K562 (cell line): ENCODE measurements at regions not wholly inside any gene's neighbourhood (a gene's known extent, or its start where the extent isn't known, plus 50 kb on each side); places are given as distances from the start of the nearest gene placed in this dataset.

ENCODE experiments used
- ATAC-seq: fragments of 200-7000 bp; cut with Tn5 transposase; 3 replicates; pipeline ENCODE4 v1.9.1; 2020; ENCODE audit warnings: moderate library complexity
- BruUV-seq: library from RNA; stranded (reverse); fragments of 400-500 nt; replicated peaks from 2 replicates; lab custom pipeline; 2021; lab: Mats Ljungman, UMichigan
- CTCF ChIA-PET: fragments of 300-600 bp; formaldehyde crosslinking; extraction: SDS; loops from one replicate; lab custom pipeline; 2021; ENCODE audit warnings: low intra/inter-chr PET ratio; lab: Yijun Ruan, JAX
- POLR2A ChIA-PET: fragments of 300-600, 350-650 bp; sonication (Branson Sonifier 250); formaldehyde crosslinking; extraction: SDS; loops from one replicate; lab custom pipeline; 2021; ENCODE audit warnings: antibody characterized with exemption, inconsistent platforms; lab: Yijun Ruan, JAX
- DNase-seq, 4 experiments: peaks; one replicate each; pipeline versions ENCODE4 v3.0.0 to v3.0.0-alpha.2; 2011 to 2018; ENCODE audit warnings: low spot score in 3 of 4, mixed read lengths in 3 of 4; ENCODE audit errors: extremely low read depth in 1 of 4
- FAIRE-seq: peaks from 2 replicates; lab custom pipeline; 2011; peaks lifted over from hg19 to GRCh38; lab: Jason Lieb, UNC
- H2AFZ ChIP-seq: 2 replicates; pipeline ENCODE4 v1.6.0; 2011; ENCODE audit warnings: low read depth, low read length, control low read depth, inconsistent platforms
- H3K27ac ChIP-seq: fragments of 200-600 bp; 3 replicates; pipeline ENCODE4 v1.8.0; 2011; ENCODE audit warnings: low read depth, mild to moderate bottlenecking, control low read depth, inconsistent platforms, low read length, moderate library complexity, mixed read lengths; ENCODE audit errors: extremely low read depth
- H3K27me3 ChIP-seq, 2 experiments: fragments of 300-600 bp in 1 of 2; 2 replicates in 1 of 2; 3 replicates in 1 of 2; pipeline versions ENCODE4 v1.6.0 to v1.8.0; 2011; ENCODE audit warnings: inconsistent platforms in 2 of 2, low read length in 2 of 2, mild to moderate bottlenecking in 1 of 2, mixed read lengths in 1 of 2, moderate library complexity in 1 of 2; ENCODE audit not compliant: control insufficient read depth in 2 of 2, insufficient read depth in 2 of 2
- H3K36me3 ChIP-seq: fragments of 300-600 bp; 3 replicates; pipeline ENCODE4 v1.8.0; 2011; ENCODE audit warnings: mild to moderate bottlenecking, low read length, inconsistent platforms; ENCODE audit not compliant: control insufficient read depth, insufficient read depth
- H3K4me1 ChIP-seq, 2 experiments: fragments of 200-600 bp in 1 of 2; replicated peaks in 1 of 2; 2 replicates in 1 of 2; 3 replicates in 1 of 2; pipeline versions ENCODE4 v1.5.1 to v1.8.0; 2011; ENCODE audit warnings: inconsistent platforms in 2 of 2, low read length in 2 of 2, mild to moderate bottlenecking in 1 of 2, mixed read lengths in 1 of 2, moderate library complexity in 1 of 2; ENCODE audit not compliant: control insufficient read depth in 2 of 2, insufficient read depth in 2 of 2
- H3K4me2 ChIP-seq: 2 replicates; pipeline ENCODE4 v1.6.1; 2011; ENCODE audit warnings: low read length, control low read depth, inconsistent platforms, mixed read lengths; ENCODE audit not compliant: insufficient read depth
- H3K4me3 ChIP-seq: fragments of 200-600 bp; sonication (generic), shearing (Covaris generic); 2 replicates; pipeline ENCODE4 v1.5.1; 2016; ENCODE audit warnings: control low read depth, inconsistent platforms
- H3K79me2 ChIP-seq: fragments of 200-600 bp; 3 replicates; pipeline ENCODE4 v1.8.0; 2011; ENCODE audit warnings: low read length, inconsistent platforms; ENCODE audit not compliant: control insufficient read depth, insufficient read depth
- H3K9ac ChIP-seq, 2 experiments: 2 replicates each; pipeline versions ENCODE4 v1.6.0 to v1.6.1; 2011; ENCODE audit warnings: low read depth in 2 of 2, low read length in 2 of 2, control low read depth in 1 of 2, inconsistent platforms in 1 of 2, mild to moderate bottlenecking in 1 of 2, mixed read lengths in 1 of 2; ENCODE audit not compliant: insufficient read depth in 1 of 2
- H3K9me1 ChIP-seq: one replicate; pipeline ENCODE4 v1.6.0; 2011; ENCODE audit warnings: inconsistent platforms, mild to moderate bottlenecking, low read length, moderate library complexity; ENCODE audit not compliant: control insufficient read depth, insufficient read depth
- H3K9me3 ChIP-seq: replicated peaks from 2 replicates; pipeline ENCODE4 v1.5.1; 2011; ENCODE audit warnings: low read depth, low read length, inconsistent platforms; ENCODE audit not compliant: control insufficient read depth, insufficient read depth
- H4K20me1 ChIP-seq: replicated peaks from 2 replicates; pipeline ENCODE4 v1.6.1; 2011; ENCODE audit warnings: low read length, inconsistent platforms, mixed read lengths; ENCODE audit not compliant: control insufficient read depth, insufficient read depth
- CC2D1A ChIP-seq: fragments of 450-650 bp; IDR thresholded peaks from 2 replicates; pipeline ENCODE4 v1.6.1; 2017; ENCODE audit warnings: mild to moderate bottlenecking
- DEAF1 ChIP-seq: fragments of 450-650 bp; formaldehyde crosslinking; IDR thresholded peaks from 2 replicates; pipeline ENCODE4 v1.4.0; 2020; ENCODE audit warnings: mild to moderate bottlenecking, moderate library complexity
- PHF20 ChIP-seq: fragments of 450-650 bp; IDR thresholded peaks from 2 replicates; pipeline ENCODE4 v1.6.1; 2018; ENCODE audit not compliant: partially characterized antibody
- RBM14 ChIP-seq: fragments of 200-400 bp; formaldehyde crosslinking; IDR thresholded peaks from 2 replicates; pipeline ENCODE4 v1.6.1; 2018; ENCODE audit warnings: low read depth, mild to moderate bottlenecking, low read length, moderate library complexity, borderline replicate concordance; ENCODE audit not compliant: insufficient read depth
- RBM25 ChIP-seq: fragments of 200-400 bp; formaldehyde crosslinking; IDR thresholded peaks from 2 replicates; pipeline ENCODE4 v1.6.1; 2018; ENCODE audit warnings: low read length, low read depth, moderate library complexity; ENCODE audit not compliant: severe bottlenecking
- REST ChIP-seq, 2 experiments: fragments of 450-650 bp; formaldehyde crosslinking in 1 of 2; IDR thresholded peaks; 2 replicates each; pipeline versions ENCODE4 v1.4.0 to v1.6.1; 2014 to 2020; ENCODE audit warnings: mild to moderate bottlenecking in 2 of 2, borderline replicate concordance in 1 of 2, low read depth in 1 of 2
- SMC3 ChIP-seq: conservative IDR thresholded peaks from 2 replicates; pipeline ENCODE4 v1.6.1; 2011; ENCODE audit warnings: low read depth, low read length, improper control_type of control experiment; ENCODE audit not compliant: insufficient read depth
- WGBS: fragments of 100-300 bp; shearing (Covaris generic); methylation state at CpG from one replicate; pipeline ENCODE4 v1.1.6; 2016; ENCODE audit warnings: low coverage, mixed read lengths; ENCODE audit not compliant: insufficient coverage; ENCODE audit errors: missing lambda C conversion rate; 5-methylcytosine and 5-hydroxymethylcytosine counted together
- in situ Hi-C: fragments of 300-500 bp; cut with MboI; formaldehyde crosslinking; loops from 4 replicates; pipeline ENCODE4 v1.15.0; 2018; ENCODE audit warnings: inconsistent platforms, mixed read lengths
- intact Hi-C: fragments of 100-400 bp; cut with micrococcal nuclease; formaldehyde crosslinking; loops from 2 replicates; pipeline ENCODE4 v1.14.2; 2022
- TF ChIP-seq, protein P1 (sequence below), 3 experiments: IDR thresholded peaks in 2 of 3; conservative IDR thresholded peaks in 1 of 3; 2 replicates each; pipeline ENCODE4 v1.5.1; 2011 to 2012; ENCODE audit warnings: low read length in 3 of 3, mild to moderate bottlenecking in 3 of 3, control low read depth in 2 of 3, improper control_type of control experiment in 1 of 3, inconsistent platforms in 1 of 3, low read depth in 1 of 3, mixed read lengths in 1 of 3, moderate library complexity in 1 of 3; ENCODE audit not compliant: insufficient read depth in 2 of 3

GRCh38 chr2:30072250-30072842, 74.5 kb upstream of the YPEL5 start:
- Histone ChIP-seq H2AFZ (no peak overlapping the region), H3K4me2 (no peak overlapping the region), H3K4me3 (no peak overlapping the region), H3K27me3 (peaks cover 3 to 18% of the 10 kb centered on the region in 2 experiments; a peak in 3 of 5 replicates), H4K20me1 (peaks cover 2% of the 10 kb centered on the region; the same call in 1 of the 2 replicates), H3K9me3 (no peaks in the 10 kb centered on the region), H3K9ac (no peak overlapping the region), H3K79me2 (no peaks in the 10 kb centered on the region), H3K36me3 (no peaks in the 10 kb centered on the region), H3K27ac (no peak overlapping the region), H3K9me1 (no peaks in the 10 kb centered on the region), H3K4me1 (no peaks in the 10 kb centered on the region)
- in situ Hi-C loops: loop anchor here (25.0 kb wide), 1 partner anchor 1110 kb away; no protein-coding TSS in a partner anchor
- no TSS peak for BruUV-seq
- ChIA-PET CTCF (interaction anchor here (0.5 to 1.8 kb wide), 2 partner anchors 149 to 151 kb away, joined by 3 to 7 read pairs; partner anchors contain the start of gene ALK), POLR2A (interaction anchor here (0.6 to 0.7 kb wide), 2 partner anchors 26 to 648 kb away, joined by 3 to 4 read pairs; no protein-coding TSS in a partner anchor)
- ATAC-seq: peak; percentile 100
- WGBS: 4% methylated on average over 10 of the region's 10 CpGs
- DNase-seq: peak; percentile 57 to 80 (median 63)
- intact Hi-C loops: loop anchor here (1.0 to 10.0 kb wide), 3 partner anchors 149 to 1118 kb away; no protein-coding TSS in a partner anchor
- peak; percentile 94 for FAIRE-seq
- peak; percentile 43; the same call in 1 of the 2 replicates for TF ChIP-seq DEAF1 (CRISPR knock-in tag)
- no peak for TF ChIP-seq RBM14
- TF ChIP-seq PHF20: no peak
- TF ChIP-seq CC2D1A: peak; percentile 25; the same call in 1 of the 2 replicates
- TF ChIP-seq, protein P1, sequence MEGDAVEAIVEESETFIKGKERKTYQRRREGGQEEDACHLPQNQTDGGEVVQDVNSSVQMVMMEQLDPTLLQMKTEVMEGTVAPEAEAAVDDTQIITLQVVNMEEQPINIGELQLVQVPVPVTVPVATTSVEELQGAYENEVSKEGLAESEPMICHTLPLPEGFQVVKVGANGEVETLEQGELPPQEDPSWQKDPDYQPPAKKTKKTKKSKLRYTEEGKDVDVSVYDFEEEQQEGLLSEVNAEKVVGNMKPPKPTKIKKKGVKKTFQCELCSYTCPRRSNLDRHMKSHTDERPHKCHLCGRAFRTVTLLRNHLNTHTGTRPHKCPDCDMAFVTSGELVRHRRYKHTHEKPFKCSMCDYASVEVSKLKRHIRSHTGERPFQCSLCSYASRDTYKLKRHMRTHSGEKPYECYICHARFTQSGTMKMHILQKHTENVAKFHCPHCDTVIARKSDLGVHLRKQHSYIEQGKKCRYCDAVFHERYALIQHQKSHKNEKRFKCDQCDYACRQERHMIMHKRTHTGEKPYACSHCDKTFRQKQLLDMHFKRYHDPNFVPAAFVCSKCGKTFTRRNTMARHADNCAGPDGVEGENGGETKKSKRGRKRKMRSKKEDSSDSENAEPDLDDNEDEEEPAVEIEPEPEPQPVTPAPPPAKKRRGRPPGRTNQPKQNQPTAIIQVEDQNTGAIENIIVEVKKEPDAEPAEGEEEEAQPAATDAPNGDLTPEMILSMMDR (IDR thresholded peaks at IDR 0.05 in 2 of 3, conservative IDR thresholded peaks at IDR 0.05 in 1 of 3; ENCODE audit: insufficient read depth in 2 of 3, low read depth in 1 of 3, low read length in 3 of 3): peak; percentile 67 to 85 (median 75)
- no peak for TF ChIP-seq RBM25
- TF ChIP-seq REST (IDR thresholded peaks at IDR 0.05; ENCODE audit: borderline replicate concordance): peak; percentile 52; the same call in 1 of the 2 replicates
- TF ChIP-seq REST (CRISPR knock-in tag; IDR thresholded peaks at IDR 0.05; ENCODE audit: low read depth): no peak
- TF ChIP-seq SMC3: peak; percentile 54
